ENCODE measurements at regions not wholly inside any gene's neighbourhood (a gene's known extent, or its start where the extent isn't known, plus 50 kb on each side); places are given as distances from the start of the nearest gene placed in this dataset.

DNA sequence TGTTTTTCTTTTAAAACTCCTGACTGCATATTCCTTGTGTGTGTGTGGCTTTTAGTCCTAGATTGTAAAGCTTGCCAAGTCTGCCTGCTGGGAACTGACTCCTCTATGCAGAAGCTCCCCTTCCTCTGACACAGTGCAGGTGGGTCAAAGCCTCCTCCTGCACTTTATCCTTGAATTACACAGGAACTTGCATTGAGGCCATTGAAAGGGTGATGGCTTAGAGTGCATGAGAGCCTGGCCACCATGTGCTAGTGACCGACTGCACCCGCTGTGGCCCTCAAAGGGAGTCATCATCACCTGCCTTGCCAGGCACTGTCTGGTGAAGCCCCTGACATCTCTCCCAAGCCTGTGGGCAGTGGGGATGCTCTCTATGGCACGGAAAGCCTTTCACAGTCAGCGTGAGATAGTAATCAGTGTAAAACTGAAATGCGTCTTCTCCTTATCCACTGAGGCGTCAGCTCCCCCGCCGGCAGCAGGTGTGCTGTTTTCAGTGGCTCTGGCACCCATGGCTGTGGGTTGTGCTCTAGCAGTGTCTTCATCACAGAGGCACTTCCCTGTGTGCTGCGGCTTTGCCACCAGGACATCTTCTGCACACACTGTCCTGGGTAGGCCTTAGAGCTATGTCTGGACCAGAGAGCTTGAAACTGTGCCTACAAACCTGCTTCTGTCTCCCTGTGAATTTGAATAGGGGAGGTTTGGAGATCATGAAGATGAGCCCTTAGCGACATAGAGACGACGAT, 87.9 kb downstream of the THBS2 start:
- TF ChIP-seq, protein P1, sequence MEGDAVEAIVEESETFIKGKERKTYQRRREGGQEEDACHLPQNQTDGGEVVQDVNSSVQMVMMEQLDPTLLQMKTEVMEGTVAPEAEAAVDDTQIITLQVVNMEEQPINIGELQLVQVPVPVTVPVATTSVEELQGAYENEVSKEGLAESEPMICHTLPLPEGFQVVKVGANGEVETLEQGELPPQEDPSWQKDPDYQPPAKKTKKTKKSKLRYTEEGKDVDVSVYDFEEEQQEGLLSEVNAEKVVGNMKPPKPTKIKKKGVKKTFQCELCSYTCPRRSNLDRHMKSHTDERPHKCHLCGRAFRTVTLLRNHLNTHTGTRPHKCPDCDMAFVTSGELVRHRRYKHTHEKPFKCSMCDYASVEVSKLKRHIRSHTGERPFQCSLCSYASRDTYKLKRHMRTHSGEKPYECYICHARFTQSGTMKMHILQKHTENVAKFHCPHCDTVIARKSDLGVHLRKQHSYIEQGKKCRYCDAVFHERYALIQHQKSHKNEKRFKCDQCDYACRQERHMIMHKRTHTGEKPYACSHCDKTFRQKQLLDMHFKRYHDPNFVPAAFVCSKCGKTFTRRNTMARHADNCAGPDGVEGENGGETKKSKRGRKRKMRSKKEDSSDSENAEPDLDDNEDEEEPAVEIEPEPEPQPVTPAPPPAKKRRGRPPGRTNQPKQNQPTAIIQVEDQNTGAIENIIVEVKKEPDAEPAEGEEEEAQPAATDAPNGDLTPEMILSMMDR (IDR thresholded peaks at IDR 0.05; ENCODE audit: insufficient read depth in 1 of 2, low read depth in 1 of 2, low read length in 1 of 2, severe bottlenecking in 1 of 2, unreplicated experiment in 1 of 2) = no peak
- no peak for DNase-seq
- Mint-ChIP-seq H3K9me3 (ENCODE audit: unreplicated experiment) (no peaks in the 10 kb centered on the region), H3K4me3 (ENCODE audit: unreplicated experiment) (no peak overlapping the region), H3K36me3 (ENCODE audit: insufficient read depth, unreplicated experiment) (no peaks in the 10 kb centered on the region), H3K27ac (ENCODE audit: unreplicated experiment) (no peak overlapping the region), H3K4me1 (ENCODE audit: low read depth, unreplicated experiment) (no peaks in the 10 kb centered on the region), H3K27me3 (ENCODE audit: insufficient read depth, unreplicated experiment) (peaks cover 5% of the 10 kb centered on the region)
- no peaks in the 10 kb centered on the region for H3K36me3 ChIP-seq (ENCODE audit: control insufficient read depth, insufficient read depth, low read length)
- no TSS peak for BruUV-seq (replicated peaks)
- no peak overlapping the region for H3K4me3 ChIP-seq (ENCODE audit: low read depth, low read length)
- CTCF ChIA-PET = no interaction called here
- POLR2A ChIA-PET = no interaction called here
- no peaks in the 10 kb centered on the region for H3K27me3 ChIP-seq (replicated peaks; ENCODE audit: control insufficient read depth, insufficient read depth, low read length)
- intact Hi-C loops (cut with micrococcal nuclease; ENCODE audit: unreplicated experiment) = no loop called here
- H3K4me1 ChIP-seq = no peaks in the 10 kb centered on the region
- H3K9me3 ChIP-seq = no peaks in the 10 kb centered on the region

DNA sequence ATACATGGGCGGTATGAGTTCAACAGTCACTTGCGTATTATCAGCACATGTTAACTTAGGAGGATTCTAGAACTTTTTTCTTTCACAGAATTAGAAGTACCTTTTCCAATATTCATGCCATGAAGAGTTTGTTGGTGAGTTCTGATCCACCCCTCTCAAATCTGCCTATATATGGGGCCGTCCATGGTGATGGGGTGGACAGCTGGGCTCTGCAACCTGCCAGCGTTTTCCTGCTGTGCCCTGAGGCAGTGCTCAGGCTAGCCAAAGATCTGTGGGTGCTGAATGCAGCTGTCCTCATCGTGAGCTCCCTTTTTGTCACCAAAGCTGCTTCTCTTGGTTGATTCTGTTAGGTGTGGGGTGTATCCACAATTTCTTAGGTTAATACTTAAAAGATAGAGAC, 88.7 kb downstream of the THBS2 start:
- TF ChIP-seq, protein P1 (IDR thresholded peaks at IDR 0.05; ENCODE audit: insufficient read depth in 1 of 2, low read depth in 1 of 2, low read length in 1 of 2, severe bottlenecking in 1 of 2, unreplicated experiment in 1 of 2) = no peak
- peaks cover 5% of the 10 kb centered on the region for H3K27me3 Mint-ChIP-seq (ENCODE audit: insufficient read depth, unreplicated experiment)
- no TSS peak for BruUV-seq (replicated peaks)
- intact Hi-C loops (cut with micrococcal nuclease; ENCODE audit: unreplicated experiment) = no loop called here
- Histone ChIP-seq H3K9me3 (no peaks in the 10 kb centered on the region), H3K4me1 (no peaks in the 10 kb centered on the region), H3K27me3 (replicated peaks; ENCODE audit: control insufficient read depth, insufficient read depth, low read length) (no peaks in the 10 kb centered on the region), H3K4me3 (ENCODE audit: low read depth, low read length) (no peak overlapping the region), H3K36me3 (ENCODE audit: control insufficient read depth, insufficient read depth, low read length) (no peaks in the 10 kb centered on the region)
- no peak overlapping the region for H3K27ac Mint-ChIP-seq (ENCODE audit: unreplicated experiment)
- H3K36me3 Mint-ChIP-seq (ENCODE audit: insufficient read depth, unreplicated experiment) = no peaks in the 10 kb centered on the region
- ChIA-PET CTCF (no interaction called here), POLR2A (no interaction called here)
- no peak overlapping the region for H3K4me3 Mint-ChIP-seq (ENCODE audit: unreplicated experiment)
- DNase-seq = no peak
- no peaks in the 10 kb centered on the region for H3K4me1 Mint-ChIP-seq (ENCODE audit: low read depth, unreplicated experiment)
- H3K9me3 Mint-ChIP-seq (ENCODE audit: unreplicated experiment) = no peaks in the 10 kb centered on the region

DNA sequence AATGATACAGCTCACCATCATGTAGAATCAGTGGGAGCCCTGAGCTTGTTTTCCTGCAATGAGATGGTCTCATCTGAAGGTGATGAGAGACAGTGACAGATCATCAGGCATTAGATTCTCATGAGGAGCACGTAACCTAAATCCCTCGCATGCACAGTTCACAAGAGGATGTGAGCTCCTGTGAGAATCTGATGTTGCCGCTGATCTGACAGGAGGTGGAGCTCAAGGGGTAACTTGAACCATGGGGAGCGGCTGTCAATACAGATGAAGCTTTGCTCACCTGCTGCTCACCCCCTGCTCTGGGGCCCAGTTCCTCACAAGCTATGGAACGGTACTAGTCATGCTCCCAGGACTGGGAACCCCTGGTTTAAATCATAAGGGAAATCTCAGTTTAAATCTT, 89.2 kb downstream of the THBS2 start:
- Mint-ChIP-seq H3K27me3 (ENCODE audit: insufficient read depth, unreplicated experiment) (peaks cover 5% of the 10 kb centered on the region), H3K27ac (ENCODE audit: unreplicated experiment) (no peak overlapping the region), H3K4me1 (ENCODE audit: low read depth, unreplicated experiment) (no peaks in the 10 kb centered on the region), H3K36me3 (ENCODE audit: insufficient read depth, unreplicated experiment) (no peaks in the 10 kb centered on the region), H3K4me3 (ENCODE audit: unreplicated experiment) (no peak overlapping the region), H3K9me3 (ENCODE audit: unreplicated experiment) (no peaks in the 10 kb centered on the region)
- TF ChIP-seq, protein P1 (IDR thresholded peaks at IDR 0.05; ENCODE audit: insufficient read depth in 1 of 2, low read depth in 1 of 2, low read length in 1 of 2, severe bottlenecking in 1 of 2, unreplicated experiment in 1 of 2) = no peak
- DNase-seq = no peak
- intact Hi-C loops (cut with micrococcal nuclease; ENCODE audit: unreplicated experiment) = no loop called here
- no peaks in the 10 kb centered on the region for H3K36me3 ChIP-seq (ENCODE audit: control insufficient read depth, insufficient read depth, low read length)
- no peaks in the 10 kb centered on the region for H3K27me3 ChIP-seq (replicated peaks; ENCODE audit: control insufficient read depth, insufficient read depth, low read length)
- CTCF ChIA-PET = no interaction called here
- no peak overlapping the region for H3K4me3 ChIP-seq (ENCODE audit: low read depth, low read length)
- no TSS peak for BruUV-seq (replicated peaks)
- POLR2A ChIA-PET = no interaction called here
- H3K9me3 ChIP-seq = no peaks in the 10 kb centered on the region
- no peaks in the 10 kb centered on the region for H3K4me1 ChIP-seq
